GM23338 (cell line): ENCODE measurements at regions not wholly inside any gene's neighbourhood (a gene's known extent, or its start where the extent isn't known, plus 50 kb on each side); places are given as distances from the start of the nearest gene placed in this dataset.

Experiments used
- ATAC-seq: fragments of 200-7000 bp; cut with Tn5 transposase; 3 replicates; pipeline ENCODE4 v1.9.1; 2020
- DNase-seq: peaks from one replicate; pipeline ENCODE4 v3.0.0-alpha.2; 2015; ENCODE audit warnings: low spot score
- H2AFZ ChIP-seq: fragments of 200-600 bp; sonication (generic); 2 replicates; pipeline ENCODE4 v1.8.0; 2016; ENCODE audit warnings: antibody characterized with exemption, mild to moderate bottlenecking, moderate library complexity
- H3F3A ChIP-seq: fragments of 200-600 bp; sonication (generic); replicated peaks from 2 replicates; pipeline ENCODE4 v1.8.0; 2017; ENCODE audit warnings: antibody characterized with exemption, mixed run types, low read depth
- H3K27ac ChIP-seq: fragments of 200-600 bp; sonication (generic); 2 replicates; pipeline ENCODE4 v1.6.1; 2016; ENCODE audit warnings: low read depth
- H3K27me3 ChIP-seq: fragments of 200-600 bp; sonication (generic); 2 replicates; pipeline ENCODE4 v1.8.0; 2016; ENCODE audit warnings: mild to moderate bottlenecking, mixed run types, moderate library complexity; ENCODE audit not compliant: insufficient read depth
- H3K36me3 ChIP-seq: fragments of 200-600 bp; sonication (generic); 2 replicates; pipeline ENCODE4 v1.8.0; 2016; ENCODE audit warnings: mild to moderate bottlenecking; ENCODE audit not compliant: insufficient read depth
- H3K4me1 ChIP-seq: fragments of 200-600 bp; sonication (generic); 2 replicates; pipeline ENCODE4 v1.8.0; 2016; ENCODE audit warnings: mild to moderate bottlenecking, moderate library complexity; ENCODE audit not compliant: insufficient read depth
- H3K4me2 ChIP-seq: fragments of 200-600 bp; sonication (generic); 2 replicates; pipeline ENCODE4 v1.7.1; 2017; ENCODE audit warnings: mixed run types
- H3K4me3 ChIP-seq: fragments of 200-600 bp; sonication (generic); 2 replicates; pipeline ENCODE4 v1.6.1; 2016; ENCODE audit warnings: mixed run types
- H3K79me2 ChIP-seq: fragments of 200-600 bp; sonication (generic); replicated peaks from 2 replicates; pipeline ENCODE4 v1.8.0; 2017; ENCODE audit warnings: mild to moderate bottlenecking; ENCODE audit not compliant: insufficient read depth
- H3K9me2 ChIP-seq: fragments of 200-600 bp; sonication (generic); 2 replicates; pipeline ENCODE4 v1.8.0; 2017; ENCODE audit not compliant: insufficient read depth
- H4K20me1 ChIP-seq: fragments of 200-600 bp; sonication (generic); replicated peaks from 2 replicates; pipeline ENCODE4 v1.8.0; 2017; ENCODE audit warnings: mild to moderate bottlenecking; ENCODE audit not compliant: insufficient read depth
- H3K27ac Mint-ChIP-seq: 2 replicates; pipeline ENCODE4 v1.8.0; 2020; ENCODE audit warnings: inconsistent platforms, mild to moderate bottlenecking, moderate library complexity, mixed read lengths
- H3K27me3 Mint-ChIP-seq: 3 replicates; pipeline ENCODE4 v1.8.0; 2022; ENCODE audit warnings: low read depth, mild to moderate bottlenecking, moderate library complexity, mixed read lengths, inconsistent platforms; ENCODE audit not compliant: insufficient read depth, poor library complexity
- H3K36me3 Mint-ChIP-seq: 3 replicates; pipeline ENCODE4 v1.8.0; 2021; ENCODE audit warnings: low read depth, mild to moderate bottlenecking, inconsistent platforms, moderate library complexity, mixed read lengths
- H3K4me1 Mint-ChIP-seq: 3 replicates; pipeline ENCODE4 v1.8.0; 2020; ENCODE audit warnings: mild to moderate bottlenecking, inconsistent platforms, mixed read lengths
- H3K4me3 Mint-ChIP-seq: 3 replicates; pipeline ENCODE4 v1.8.0; 2021; ENCODE audit warnings: moderate library complexity, mild to moderate bottlenecking, inconsistent platforms, mixed read lengths
- H3K9me3 Mint-ChIP-seq: 3 replicates; pipeline ENCODE4 v1.8.0; 2020; ENCODE audit warnings: moderate library complexity, mild to moderate bottlenecking, inconsistent platforms, mixed read lengths
- CREB1 ChIP-seq: fragments of 250-450 bp; sonication (Bioruptor Pico); IDR thresholded peaks from 2 replicates; pipeline ENCODE4 v1.5.0; 2020; ENCODE audit warnings: low read depth, mild to moderate bottlenecking, moderate library complexity
- EZH2 ChIP-seq: fragments of 200-600 bp; sonication (generic); IDR thresholded peaks from one replicate; pipeline ENCODE4 v1.8.0; 2017; ENCODE audit warnings: antibody characterized with exemption, mild to moderate bottlenecking, low read depth; ENCODE audit not compliant: unreplicated experiment
- EZH2phosphoT487 ChIP-seq: fragments of 200-600 bp; sonication (generic); IDR thresholded peaks from one replicate; pipeline ENCODE4 v1.8.1; 2018; ENCODE audit warnings: antibody characterized with exemption; ENCODE audit not compliant: unreplicated experiment
- JUNB ChIP-seq: IDR thresholded peaks from one replicate; pipeline ENCODE4 v1.6.1; 2016; ENCODE audit warnings: antibody characterized with exemption; ENCODE audit not compliant: unreplicated experiment
- NANOG ChIP-seq: IDR thresholded peaks from 2 replicates; pipeline ENCODE4 v1.6.1; 2016; ENCODE audit warnings: antibody characterized with exemption, borderline replicate concordance
- STAT1 ChIP-seq: IDR thresholded peaks from one replicate; pipeline ENCODE4 v1.6.1; 2016; ENCODE audit warnings: antibody characterized with exemption; ENCODE audit not compliant: unreplicated experiment
- ZNF114 ChIP-seq: fragments of 250-450 bp; sonication (Bioruptor Pico); IDR thresholded peaks from 2 replicates; pipeline ENCODE4 v1.5.0; 2020; ENCODE audit warnings: mild to moderate bottlenecking, moderate library complexity
- ZNF331 ChIP-seq: fragments of 250-450 bp; sonication (Bioruptor Pico); IDR thresholded peaks from 2 replicates; pipeline ENCODE4 v1.5.0; 2020; ENCODE audit warnings: low read depth, mild to moderate bottlenecking, moderate library complexity
- TF ChIP-seq, protein P1 (sequence below): IDR thresholded peaks from one replicate; pipeline ENCODE4 v1.6.1; 2018; ENCODE audit warnings: antibody characterized with exemption; ENCODE audit not compliant: unreplicated experiment
- TF ChIP-seq, protein P2 (sequence below), 2 experiments: fragments of 200-600 bp in 1 of 2; sonication (generic) in 1 of 2; conservative IDR thresholded peaks; 2 replicates each; pipeline versions ENCODE4 v1.5.1 to v1.6.1; 2016 to 2017; ENCODE audit warnings: antibody characterized with exemption in 2 of 2, low read depth in 2 of 2, mild to moderate bottlenecking in 2 of 2, moderate library complexity in 1 of 2
- TF ChIP-seq, protein P3 (sequence below): IDR thresholded peaks from 2 replicates; pipeline ENCODE4 v1.6.1; 2016; ENCODE audit warnings: antibody characterized with exemption

DNA sequence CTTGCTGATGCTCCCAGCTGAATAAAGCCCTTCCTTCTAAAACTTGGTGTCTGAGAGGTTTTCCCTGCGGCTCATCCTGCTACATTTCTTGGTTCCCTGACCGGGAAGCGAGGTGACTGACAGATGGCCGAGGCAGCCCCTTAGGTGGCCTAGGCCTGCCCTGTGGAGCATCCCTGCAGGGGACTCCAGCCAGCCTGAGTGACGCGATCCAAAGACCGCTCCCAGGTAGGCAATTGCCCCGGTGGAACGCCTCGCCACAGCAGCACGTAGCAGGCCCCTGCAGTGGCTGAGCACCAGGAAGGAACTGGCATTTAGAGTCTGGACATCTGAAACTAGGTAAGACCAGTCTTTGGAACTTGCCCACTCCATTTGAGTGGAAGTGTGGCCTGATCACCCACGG lies 139.6 kb downstream of the RELL1 start (continued):
- TF ChIP-seq, protein P1, sequence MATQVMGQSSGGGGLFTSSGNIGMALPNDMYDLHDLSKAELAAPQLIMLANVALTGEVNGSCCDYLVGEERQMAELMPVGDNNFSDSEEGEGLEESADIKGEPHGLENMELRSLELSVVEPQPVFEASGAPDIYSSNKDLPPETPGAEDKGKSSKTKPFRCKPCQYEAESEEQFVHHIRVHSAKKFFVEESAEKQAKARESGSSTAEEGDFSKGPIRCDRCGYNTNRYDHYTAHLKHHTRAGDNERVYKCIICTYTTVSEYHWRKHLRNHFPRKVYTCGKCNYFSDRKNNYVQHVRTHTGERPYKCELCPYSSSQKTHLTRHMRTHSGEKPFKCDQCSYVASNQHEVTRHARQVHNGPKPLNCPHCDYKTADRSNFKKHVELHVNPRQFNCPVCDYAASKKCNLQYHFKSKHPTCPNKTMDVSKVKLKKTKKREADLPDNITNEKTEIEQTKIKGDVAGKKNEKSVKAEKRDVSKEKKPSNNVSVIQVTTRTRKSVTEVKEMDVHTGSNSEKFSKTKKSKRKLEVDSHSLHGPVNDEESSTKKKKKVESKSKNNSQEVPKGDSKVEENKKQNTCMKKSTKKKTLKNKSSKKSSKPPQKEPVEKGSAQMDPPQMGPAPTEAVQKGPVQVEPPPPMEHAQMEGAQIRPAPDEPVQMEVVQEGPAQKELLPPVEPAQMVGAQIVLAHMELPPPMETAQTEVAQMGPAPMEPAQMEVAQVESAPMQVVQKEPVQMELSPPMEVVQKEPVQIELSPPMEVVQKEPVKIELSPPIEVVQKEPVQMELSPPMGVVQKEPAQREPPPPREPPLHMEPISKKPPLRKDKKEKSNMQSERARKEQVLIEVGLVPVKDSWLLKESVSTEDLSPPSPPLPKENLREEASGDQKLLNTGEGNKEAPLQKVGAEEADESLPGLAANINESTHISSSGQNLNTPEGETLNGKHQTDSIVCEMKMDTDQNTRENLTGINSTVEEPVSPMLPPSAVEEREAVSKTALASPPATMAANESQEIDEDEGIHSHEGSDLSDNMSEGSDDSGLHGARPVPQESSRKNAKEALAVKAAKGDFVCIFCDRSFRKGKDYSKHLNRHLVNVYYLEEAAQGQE, result no peak
- TF ChIP-seq STAT1, result no peak
- TF ChIP-seq EZH2phosphoT487, result no peak
- no peak for TF ChIP-seq ZNF331 (CRISPR knock-in tag)
- TF ChIP-seq ZNF114, result no peak
- TF ChIP-seq, protein P2, sequence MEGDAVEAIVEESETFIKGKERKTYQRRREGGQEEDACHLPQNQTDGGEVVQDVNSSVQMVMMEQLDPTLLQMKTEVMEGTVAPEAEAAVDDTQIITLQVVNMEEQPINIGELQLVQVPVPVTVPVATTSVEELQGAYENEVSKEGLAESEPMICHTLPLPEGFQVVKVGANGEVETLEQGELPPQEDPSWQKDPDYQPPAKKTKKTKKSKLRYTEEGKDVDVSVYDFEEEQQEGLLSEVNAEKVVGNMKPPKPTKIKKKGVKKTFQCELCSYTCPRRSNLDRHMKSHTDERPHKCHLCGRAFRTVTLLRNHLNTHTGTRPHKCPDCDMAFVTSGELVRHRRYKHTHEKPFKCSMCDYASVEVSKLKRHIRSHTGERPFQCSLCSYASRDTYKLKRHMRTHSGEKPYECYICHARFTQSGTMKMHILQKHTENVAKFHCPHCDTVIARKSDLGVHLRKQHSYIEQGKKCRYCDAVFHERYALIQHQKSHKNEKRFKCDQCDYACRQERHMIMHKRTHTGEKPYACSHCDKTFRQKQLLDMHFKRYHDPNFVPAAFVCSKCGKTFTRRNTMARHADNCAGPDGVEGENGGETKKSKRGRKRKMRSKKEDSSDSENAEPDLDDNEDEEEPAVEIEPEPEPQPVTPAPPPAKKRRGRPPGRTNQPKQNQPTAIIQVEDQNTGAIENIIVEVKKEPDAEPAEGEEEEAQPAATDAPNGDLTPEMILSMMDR (conservative IDR thresholded peaks at IDR 0.05; ENCODE audit: low read depth in 2 of 2), result no peak
- TF ChIP-seq, protein P3, sequence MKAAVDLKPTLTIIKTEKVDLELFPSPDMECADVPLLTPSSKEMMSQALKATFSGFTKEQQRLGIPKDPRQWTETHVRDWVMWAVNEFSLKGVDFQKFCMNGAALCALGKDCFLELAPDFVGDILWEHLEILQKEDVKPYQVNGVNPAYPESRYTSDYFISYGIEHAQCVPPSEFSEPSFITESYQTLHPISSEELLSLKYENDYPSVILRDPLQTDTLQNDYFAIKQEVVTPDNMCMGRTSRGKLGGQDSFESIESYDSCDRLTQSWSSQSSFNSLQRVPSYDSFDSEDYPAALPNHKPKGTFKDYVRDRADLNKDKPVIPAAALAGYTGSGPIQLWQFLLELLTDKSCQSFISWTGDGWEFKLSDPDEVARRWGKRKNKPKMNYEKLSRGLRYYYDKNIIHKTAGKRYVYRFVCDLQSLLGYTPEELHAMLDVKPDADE, result no peak
- no peak for TF ChIP-seq CREB1 (CRISPR knock-in tag)
- no peak for TF ChIP-seq EZH2
- no peak for TF ChIP-seq NANOG
- TF ChIP-seq JUNB, result no peak

DNA sequence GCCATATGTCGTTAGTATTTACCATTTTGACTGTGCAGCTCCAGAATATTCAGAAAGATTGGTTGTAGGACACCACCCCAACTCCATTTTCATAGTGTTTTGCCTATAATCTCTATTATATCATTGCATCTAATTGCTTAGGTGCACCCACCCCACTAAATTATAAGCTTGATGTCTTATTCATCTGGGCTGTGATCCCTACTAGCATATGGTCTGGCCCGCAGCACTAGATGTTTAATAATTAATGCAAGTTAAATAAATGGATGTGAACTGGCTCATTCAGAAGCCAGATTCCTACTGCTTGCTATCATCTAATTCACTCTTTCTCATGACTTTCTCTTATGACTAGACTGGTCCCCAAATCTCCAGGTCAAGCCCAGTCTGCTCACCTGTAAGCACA lies 143.5 kb downstream of the RELL1 start:
- peaks cover 39% of the 10 kb centered on the region for H3K4me1 Mint-ChIP-seq
- peaks cover 22% of the 10 kb centered on the region for H3K9me3 Mint-ChIP-seq
- no peak overlapping the region for H3K27ac Mint-ChIP-seq
- no peaks in the 10 kb centered on the region for H3K9me2 ChIP-seq
- no peak overlapping the region for H3K4me3 Mint-ChIP-seq
- no peak overlapping the region for H3K4me2 ChIP-seq
- peaks cover 14% of the 10 kb centered on the region for H3K4me1 ChIP-seq
- H4K20me1 ChIP-seq, result no peaks in the 10 kb centered on the region
- H3K27me3 Mint-ChIP-seq, result peaks cover 3% of the 10 kb centered on the region
- no peak for DNase-seq
- no peaks in the 10 kb centered on the region for H3K27me3 ChIP-seq
- H3K27ac ChIP-seq, result no peak overlapping the region
- no peak for ATAC-seq
- H3K4me3 ChIP-seq, result no peak overlapping the region
- H2AFZ ChIP-seq, result no peak overlapping the region
- no peaks in the 10 kb centered on the region for H3K36me3 ChIP-seq
- peaks cover 28% of the 10 kb centered on the region for H3K36me3 Mint-ChIP-seq
- no peaks in the 10 kb centered on the region for H3K79me2 ChIP-seq
- H3F3A ChIP-seq, result no peaks in the 10 kb centered on the region
- TF ChIP-seq, protein P1, result no peak
- TF ChIP-seq STAT1 (no peak), EZH2phosphoT487 (no peak), EZH2 (no peak), ZNF114 (no peak), CREB1 (CRISPR knock-in tag) (no peak)
- TF ChIP-seq, protein P3, result no peak
